ENCODE measurements at regions not wholly inside any gene's neighbourhood (a gene's known extent, or its start where the extent isn't known, plus 50 kb on each side); places are given as distances from the start of the nearest gene placed in this dataset.
"Not testable (repeated sequence)": the region's sequence is repeated elsewhere in the genome, so short reads cannot be mapped to it uniquely, and the experiment has no call there.

DNA sequence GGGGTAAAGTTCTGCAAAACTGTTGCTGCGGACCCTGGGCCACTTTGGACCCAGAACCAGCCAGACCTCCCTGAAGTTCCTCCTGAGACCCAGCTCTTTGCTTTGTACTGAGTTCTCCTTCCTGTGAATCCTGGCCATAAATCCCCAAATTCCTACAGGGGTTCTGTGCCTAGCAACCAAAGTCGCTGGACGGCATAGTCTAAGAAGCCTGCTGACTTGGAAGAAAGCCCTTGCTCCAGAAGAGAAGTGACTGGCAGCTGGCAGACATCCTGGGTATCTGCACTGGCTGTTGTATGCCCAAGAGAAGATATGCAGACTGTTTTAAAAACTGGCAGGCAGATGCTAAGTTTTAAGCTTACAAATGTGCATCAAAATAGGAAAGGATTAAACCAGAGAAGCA, 99.9 kb upstream of the SLC24A4 start:
- no peak for DNase-seq

- no peak for DNase-seq
These were observed 98.5 kb upstream of the SLC24A4 start for GRCh38 chr14:92224358-92224954.

DNA sequence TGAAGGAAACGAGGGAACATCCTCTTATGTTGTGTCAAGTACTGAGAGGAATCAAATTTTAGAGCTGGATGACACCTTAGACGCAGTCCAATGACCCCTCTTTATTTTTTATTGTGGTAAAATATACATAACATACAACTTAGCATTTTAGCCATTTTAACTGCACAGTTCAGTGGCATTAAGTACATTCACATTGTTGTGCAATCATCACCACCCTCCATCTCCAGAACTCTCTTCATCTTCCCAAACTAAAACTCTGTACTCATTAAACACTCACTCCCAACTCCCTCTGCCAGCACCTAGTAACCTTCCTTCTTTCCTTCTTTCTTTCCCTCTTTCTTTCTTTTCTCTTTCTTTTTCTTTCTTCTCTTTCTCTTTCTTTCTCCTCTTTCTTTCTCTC, 97.2 kb upstream of the SLC24A4 start:
- DNase-seq = no peak

- not testable (repeated sequence) for DNase-seq
These were observed 96.8 kb upstream of the SLC24A4 start for GRCh38 chr14:92226166-92226565.

DNA sequence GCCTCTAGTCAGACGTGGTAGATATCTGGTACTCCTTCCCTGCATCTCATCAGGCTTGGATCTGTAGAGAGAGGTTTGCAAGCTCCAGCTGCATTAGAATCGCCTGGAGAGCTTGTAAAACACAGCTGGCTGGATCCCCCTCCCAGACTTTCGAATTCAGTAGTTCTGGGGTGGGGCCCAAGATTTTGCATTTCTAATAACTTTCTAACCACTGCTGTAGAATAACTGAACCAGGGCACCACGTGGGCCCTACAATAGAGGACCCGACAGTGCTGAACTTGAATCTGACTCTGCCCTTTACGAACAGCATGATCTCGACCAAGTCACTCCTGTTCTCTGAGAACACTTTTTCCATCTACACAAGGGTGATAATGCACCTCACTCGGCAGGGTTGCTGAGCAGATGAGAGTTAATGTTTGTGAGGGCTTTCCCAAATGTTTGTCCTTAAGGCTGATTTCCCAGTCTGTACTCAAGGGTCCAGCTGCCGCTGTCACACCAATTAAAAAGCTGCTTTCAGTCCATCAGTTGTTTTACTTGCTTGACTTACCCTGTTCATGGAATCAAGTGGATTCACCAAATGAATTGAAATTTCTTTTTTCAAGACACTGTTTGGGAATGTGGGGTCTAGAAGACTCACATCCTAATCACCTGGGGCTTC, 86.6 kb upstream of the SLC24A4 start:
- DNase-seq = no peak

DNA sequence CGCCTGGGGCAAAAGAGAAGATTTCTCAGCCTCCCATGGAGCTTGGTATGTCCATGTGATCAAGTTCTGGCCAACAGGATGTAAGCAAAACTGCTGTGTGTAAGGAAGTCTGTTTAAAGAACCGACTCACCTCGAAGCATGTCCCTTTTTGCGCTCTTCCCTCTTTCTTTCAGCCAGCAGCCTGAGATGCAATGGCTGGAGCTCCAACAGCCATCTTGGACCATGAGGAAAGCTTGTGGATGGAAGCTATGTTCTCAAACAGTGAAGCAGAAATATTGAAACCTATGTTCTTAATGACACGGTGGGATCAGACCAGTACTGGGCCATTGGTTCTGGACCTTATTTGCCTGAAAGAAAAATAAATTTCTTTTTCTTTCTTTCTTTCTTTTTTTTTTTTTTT, 82.3 kb upstream of the SLC24A4 start:
- no peak for DNase-seq

- DNase-seq = peak; percentile 54
These were observed 80.9 kb upstream of the SLC24A4 start for GRCh38 chr14:92241966-92242595.

DNA sequence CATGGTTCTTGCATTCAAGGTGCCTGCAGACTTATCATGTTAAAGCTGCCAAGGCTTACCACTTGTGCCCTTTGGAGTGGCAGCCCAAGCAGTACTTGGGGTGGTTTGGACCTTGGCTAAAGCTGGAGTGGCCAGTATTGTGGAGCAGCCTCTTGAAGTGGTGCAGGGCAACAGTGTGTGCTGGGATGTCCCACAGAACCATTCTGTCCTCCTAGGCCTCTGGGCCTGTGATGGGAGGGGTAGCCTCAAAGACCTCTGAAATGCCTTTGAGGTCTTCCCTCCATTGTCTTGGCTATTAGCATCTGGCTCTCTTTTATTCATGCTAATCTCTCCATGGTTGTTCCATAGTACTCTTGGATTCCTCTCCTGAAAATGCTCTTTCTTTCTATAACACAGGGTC, 78.2 kb upstream of the SLC24A4 start:
- DNase-seq = no peak

- DNase-seq = no peak
These were observed 75.6 kb upstream of the SLC24A4 start for GRCh38 chr14:92247341-92247740.

GRCh38 chr14:92247947-92248346, 75.0 kb upstream of the SLC24A4 start:
- DNase-seq = no peak

GRCh38 chr14:92248696-92249095, 74.3 kb upstream of the SLC24A4 start:
- peak; percentile 53 for DNase-seq

- not testable (repeated sequence) for DNase-seq
These were observed 72.6 kb upstream of the SLC24A4 start for GRCh38 chr14:92250366-92250765.

DNA sequence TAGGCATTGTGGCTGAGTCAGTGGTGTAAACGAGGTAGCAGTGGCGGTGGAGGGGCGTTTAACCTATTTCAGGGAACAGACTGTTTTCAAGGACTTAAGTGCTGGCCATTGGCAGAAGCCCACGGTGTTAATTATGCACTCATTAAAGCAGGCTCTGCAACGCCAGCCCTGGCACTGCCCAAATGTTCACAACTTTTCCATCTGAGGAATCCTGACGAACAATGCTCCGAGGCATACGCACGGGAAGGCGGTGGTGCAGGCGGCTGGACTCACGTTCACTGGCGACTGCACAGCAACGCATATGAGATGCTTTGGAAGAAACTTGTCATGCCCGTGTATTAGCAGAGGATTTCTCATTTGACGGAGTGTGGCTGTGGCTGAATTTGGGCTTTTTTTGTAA, 70.6 kb upstream of the SLC24A4 start:
- DNase-seq = peak; percentile 55

DNA sequence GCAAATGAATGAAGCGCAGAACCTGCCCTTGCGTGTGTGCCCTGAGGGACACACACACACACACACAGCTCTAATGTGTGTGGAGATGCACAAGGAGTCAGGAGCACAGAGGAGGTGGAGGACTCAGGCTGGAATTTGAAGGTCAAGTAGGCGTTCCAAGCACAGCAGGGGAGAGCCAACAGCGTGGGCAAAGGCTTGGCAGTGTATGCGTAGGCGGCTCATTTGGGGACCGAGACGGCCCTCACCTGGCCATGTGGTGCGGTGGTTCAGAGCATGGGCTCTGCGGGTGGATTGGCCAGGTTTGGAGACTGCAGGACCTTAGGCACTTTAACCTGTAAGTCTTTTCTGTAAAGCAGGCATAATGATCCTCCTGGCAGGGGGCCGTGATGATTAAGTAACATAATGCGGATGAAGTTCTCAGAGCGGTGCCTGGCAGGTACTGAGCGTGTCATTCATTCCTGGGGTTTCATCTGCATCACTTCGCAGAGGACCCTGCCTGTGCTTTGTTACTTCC, 69.5 kb upstream of the SLC24A4 start:
- DNase-seq = no peak

DNA sequence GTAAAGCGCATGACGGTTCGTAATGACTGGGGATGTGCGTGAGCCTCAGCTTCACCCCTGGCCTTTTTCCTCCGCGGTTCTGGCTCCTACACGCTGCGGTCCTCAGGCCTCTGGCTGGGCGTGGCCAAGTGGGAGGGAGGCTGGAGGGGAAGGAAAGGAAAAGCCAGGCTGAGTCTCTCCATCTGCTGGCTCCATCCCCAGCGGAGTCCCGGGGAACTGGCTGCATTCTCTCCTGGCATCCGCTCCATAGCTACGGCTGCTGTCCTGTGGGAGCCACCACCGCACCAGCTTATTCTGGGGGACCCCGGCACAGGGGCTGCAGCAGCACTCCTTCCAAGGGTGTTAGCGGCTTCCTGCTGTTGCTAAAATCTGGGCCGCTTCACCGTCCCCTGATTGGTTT, 68.2 kb upstream of the SLC24A4 start:
- peak; percentile 87 for DNase-seq

DNA sequence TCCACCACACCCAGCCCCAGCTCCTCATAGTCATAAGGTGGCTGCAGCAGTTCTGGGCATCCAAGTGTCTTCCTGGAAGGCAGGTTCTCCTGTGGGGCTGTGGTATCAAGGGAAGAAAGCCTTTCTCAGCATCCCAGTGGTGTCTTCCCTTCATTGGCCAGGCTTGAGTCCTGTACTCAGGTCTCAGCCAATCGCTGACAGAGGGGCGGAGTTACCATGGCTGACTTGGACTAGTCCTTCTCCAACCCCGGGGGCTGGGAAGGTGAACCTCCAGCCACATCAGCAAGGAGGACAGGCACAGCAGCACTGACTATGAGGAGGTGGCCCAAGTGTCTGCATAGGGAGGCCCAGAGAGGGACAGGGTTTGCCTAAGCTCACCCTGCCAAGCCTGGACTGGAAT, 64.0 kb upstream of the SLC24A4 start:
- DNase-seq = no peak

- DNase-seq = no peak
These were observed 63.2 kb upstream of the SLC24A4 start for GRCh38 chr14:92259613-92260357.

GRCh38 chr14:92263681-92264080, 59.3 kb upstream of the SLC24A4 start:
- DNase-seq = peak; percentile 42

- no peak for DNase-seq
These were observed 58.8 kb upstream of the SLC24A4 start for GRCh38 chr14:92264195-92264594.

DNA sequence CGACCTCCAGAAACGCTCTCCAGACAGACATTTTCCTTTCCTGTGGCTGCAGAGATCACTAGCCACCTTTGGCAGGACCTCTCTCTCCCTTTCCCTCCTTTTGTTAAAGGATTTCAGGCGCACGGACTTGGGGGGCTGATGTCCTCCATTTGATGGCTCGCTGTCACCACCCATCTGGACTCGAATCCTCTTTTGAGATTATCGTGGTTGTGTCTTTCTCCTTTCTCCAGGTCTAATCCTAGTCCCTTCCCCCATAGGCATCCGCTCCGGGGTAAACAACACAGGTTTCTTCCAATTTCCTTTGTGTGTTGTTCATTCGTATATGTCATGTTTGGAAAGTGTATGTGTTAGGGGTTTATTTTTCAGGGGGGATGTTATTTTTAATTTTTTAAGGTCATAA, 56.7 kb upstream of the SLC24A4 start:
- no peak for DNase-seq

Measured in femur (tissue), 1 donor.